SU-DHL-6 (cell line): ENCODE measurements at regions not wholly inside any gene's neighbourhood (a gene's known extent, or its start where the extent isn't known, plus 50 kb on each side); places are given as distances from the start of the nearest gene placed in this dataset.

Experiments used
- H2AFZ ChIP-seq: fragments of 200-600 bp; sonication (generic); 2 replicates; pipeline ENCODE4 v1.6.1; 2014; ENCODE audit warnings: low read depth, mild to moderate bottlenecking, moderate library complexity, mixed read lengths, antibody characterized with exemption, low read length; ENCODE audit not compliant: severe bottlenecking
- H3F3A ChIP-seq: fragments of 200-600 bp; shearing (Covaris generic); 2 replicates; pipeline ENCODE4 v1.6.0; 2016; ENCODE audit warnings: antibody characterized with exemption, mild to moderate bottlenecking; ENCODE audit not compliant: insufficient read depth
- H3K27ac ChIP-seq: fragments of 200-600 bp; sonication (generic); 2 replicates; pipeline ENCODE4 v1.5.1; 2016; ENCODE audit warnings: low read depth, mild to moderate bottlenecking, low read length, moderate library complexity, mixed read lengths
- H3K27me3 ChIP-seq: fragments of 200-600 bp; sonication (generic), shearing (Covaris generic); 2 replicates; pipeline ENCODE4 v1.6.0; 2014; ENCODE audit warnings: mild to moderate bottlenecking, low read length
- H3K36me3 ChIP-seq: fragments of 200-600 bp; sonication (generic); 2 replicates; pipeline ENCODE4 v1.6.1; 2014; ENCODE audit warnings: mild to moderate bottlenecking, low read length, mixed read lengths
- H3K4me2 ChIP-seq: fragments of 300-600, 200-600 bp; shearing (Covaris generic), sonication (generic); 2 replicates; pipeline ENCODE4 v1.6.0; 2014; ENCODE audit warnings: low read length, low read depth, mild to moderate bottlenecking; ENCODE audit not compliant: poor library complexity, severe bottlenecking
- H3K4me3 ChIP-seq: fragments of 200-600 bp; sonication (generic); 2 replicates; pipeline ENCODE4 v1.5.1; 2014; ENCODE audit warnings: antibody characterized with exemption, low read length, mild to moderate bottlenecking, mixed read lengths; ENCODE audit not compliant: insufficient read depth, poor library complexity, severe bottlenecking
- H3K79me2 ChIP-seq: fragments of 200-600 bp; sonication (generic); 2 replicates; pipeline ENCODE4 v1.6.1; 2014; ENCODE audit warnings: mild to moderate bottlenecking, low read length, moderate library complexity; ENCODE audit not compliant: insufficient read depth
- H3K9ac ChIP-seq: fragments of 200-600 bp; sonication (generic); 2 replicates; pipeline ENCODE4 v1.7.0; 2014; ENCODE audit warnings: mild to moderate bottlenecking, low read length
- H3K9me2 ChIP-seq: fragments of 200-600 bp; sonication (generic); replicated peaks from 2 replicates; pipeline ENCODE4 v1.6.1; 2014; ENCODE audit warnings: low read length; ENCODE audit not compliant: insufficient read depth
- H3K9me3 ChIP-seq: fragments of 200-600 bp; sonication (generic); 2 replicates; pipeline ENCODE4 v1.6.1; 2014; ENCODE audit warnings: low read length, mixed read lengths; ENCODE audit not compliant: insufficient read depth
- H4K20me1 ChIP-seq: fragments of 200-600 bp; sonication (generic); 2 replicates; pipeline ENCODE4 v1.6.1; 2014; ENCODE audit warnings: low read depth, mild to moderate bottlenecking, antibody characterized with exemption, low read length, moderate library complexity, mixed read lengths
- EZH2phosphoT487 ChIP-seq: fragments of 200-600 bp; sonication (generic), shearing (Covaris generic); conservative IDR thresholded peaks from 2 replicates; pipeline ENCODE4 v1.6.1; 2018; ENCODE audit warnings: mild to moderate bottlenecking, antibody characterized with exemption, low read length, moderate library complexity, mixed read lengths
- TF ChIP-seq, protein P1 (sequence below): fragments of 200-600 bp; sonication (generic); IDR thresholded peaks from one replicate; pipeline ENCODE4 v1.5.1; 2017; ENCODE audit warnings: antibody characterized with exemption, mild to moderate bottlenecking, low read length, moderate library complexity; ENCODE audit not compliant: insufficient read depth, poor library complexity, severe bottlenecking

DNA sequence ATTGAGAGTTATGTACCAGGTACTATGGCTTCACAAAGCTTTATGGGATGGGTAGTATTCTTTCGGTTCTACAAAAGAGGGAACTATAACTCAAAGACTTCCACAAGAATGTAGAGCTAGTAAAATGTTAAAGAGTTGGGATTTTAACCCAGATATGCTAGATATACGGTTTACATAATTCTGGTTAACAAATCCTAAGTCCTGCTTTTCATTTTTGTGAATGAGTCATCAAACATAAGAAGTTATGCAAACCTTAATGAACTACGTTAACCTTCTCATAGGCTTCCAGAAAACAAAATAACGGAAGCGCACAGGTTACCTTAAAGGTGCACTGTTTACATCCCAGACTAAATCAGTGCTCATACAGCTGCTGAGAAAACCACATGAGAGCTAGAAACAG lies 1049.3 kb downstream of the MCTP2 start:
- Histone ChIP-seq H3K4me2 (no peak overlapping the region), H3K79me2 (no peaks in the 10 kb centered on the region)

GRCh38 chr15:95281470-95281869 lies 1049.0 kb upstream of the NR2F2 start:
- H3K4me3 ChIP-seq: no peak overlapping the region
- H3K36me3 ChIP-seq: no peaks in the 10 kb centered on the region
- H3K9ac ChIP-seq: no peak overlapping the region
- H3K4me2 ChIP-seq: no peak overlapping the region
- no peak overlapping the region for H3K27ac ChIP-seq
- no peaks in the 10 kb centered on the region for H3K9me2 ChIP-seq
- H2AFZ ChIP-seq: no peak overlapping the region
- no peaks in the 10 kb centered on the region for H4K20me1 ChIP-seq
- TF ChIP-seq, protein P1, sequence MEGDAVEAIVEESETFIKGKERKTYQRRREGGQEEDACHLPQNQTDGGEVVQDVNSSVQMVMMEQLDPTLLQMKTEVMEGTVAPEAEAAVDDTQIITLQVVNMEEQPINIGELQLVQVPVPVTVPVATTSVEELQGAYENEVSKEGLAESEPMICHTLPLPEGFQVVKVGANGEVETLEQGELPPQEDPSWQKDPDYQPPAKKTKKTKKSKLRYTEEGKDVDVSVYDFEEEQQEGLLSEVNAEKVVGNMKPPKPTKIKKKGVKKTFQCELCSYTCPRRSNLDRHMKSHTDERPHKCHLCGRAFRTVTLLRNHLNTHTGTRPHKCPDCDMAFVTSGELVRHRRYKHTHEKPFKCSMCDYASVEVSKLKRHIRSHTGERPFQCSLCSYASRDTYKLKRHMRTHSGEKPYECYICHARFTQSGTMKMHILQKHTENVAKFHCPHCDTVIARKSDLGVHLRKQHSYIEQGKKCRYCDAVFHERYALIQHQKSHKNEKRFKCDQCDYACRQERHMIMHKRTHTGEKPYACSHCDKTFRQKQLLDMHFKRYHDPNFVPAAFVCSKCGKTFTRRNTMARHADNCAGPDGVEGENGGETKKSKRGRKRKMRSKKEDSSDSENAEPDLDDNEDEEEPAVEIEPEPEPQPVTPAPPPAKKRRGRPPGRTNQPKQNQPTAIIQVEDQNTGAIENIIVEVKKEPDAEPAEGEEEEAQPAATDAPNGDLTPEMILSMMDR: no peak
- no peak for TF ChIP-seq EZH2phosphoT487
- H3K79me2 ChIP-seq: no peaks in the 10 kb centered on the region
- H3K9me3 ChIP-seq: no peaks in the 10 kb centered on the region
- H3K27me3 ChIP-seq: no peaks in the 10 kb centered on the region
- H3F3A ChIP-seq: no peaks in the 10 kb centered on the region

More for the DNA sequence above, 1049.3 kb downstream of the MCTP2 start:
- Histone ChIP-seq H4K20me1 (no peaks in the 10 kb centered on the region), H3F3A (no peaks in the 10 kb centered on the region), H3K36me3 (no peaks in the 10 kb centered on the region), H3K27me3 (no peaks in the 10 kb centered on the region), H3K9ac (no peak overlapping the region), H3K4me3 (no peak overlapping the region), H3K9me3 (no peaks in the 10 kb centered on the region), H3K9me2 (no peaks in the 10 kb centered on the region), H2AFZ (no peak overlapping the region), H3K27ac (no peak overlapping the region)
- TF ChIP-seq, protein P1: no peak
- TF ChIP-seq EZH2phosphoT487: no peak

- H3F3A ChIP-seq: no peaks in the 10 kb centered on the region
- H3K9ac ChIP-seq: no peak overlapping the region
- H2AFZ ChIP-seq: no peak overlapping the region
- H3K36me3 ChIP-seq: no peaks in the 10 kb centered on the region
- H3K9me3 ChIP-seq: no peaks in the 10 kb centered on the region
- TF ChIP-seq, protein P1: no peak
- no peak for TF ChIP-seq EZH2phosphoT487
- no peaks in the 10 kb centered on the region for H4K20me1 ChIP-seq
- H3K79me2 ChIP-seq: no peaks in the 10 kb centered on the region
- H3K27ac ChIP-seq: no peak overlapping the region
- no peak overlapping the region for H3K4me3 ChIP-seq
- H3K4me2 ChIP-seq: no peak overlapping the region
- no peaks in the 10 kb centered on the region for H3K9me2 ChIP-seq
- no peaks in the 10 kb centered on the region for H3K27me3 ChIP-seq
Observed at GRCh38 chr15:95284492-95284891, 1046.0 kb upstream of the NR2F2 start.
